ENCODE measurements at regions not wholly inside any gene's neighbourhood (a gene's known extent, or its start where the extent isn't known, plus 50 kb on each side); places are given as distances from the start of the nearest gene placed in this dataset.

DNA sequence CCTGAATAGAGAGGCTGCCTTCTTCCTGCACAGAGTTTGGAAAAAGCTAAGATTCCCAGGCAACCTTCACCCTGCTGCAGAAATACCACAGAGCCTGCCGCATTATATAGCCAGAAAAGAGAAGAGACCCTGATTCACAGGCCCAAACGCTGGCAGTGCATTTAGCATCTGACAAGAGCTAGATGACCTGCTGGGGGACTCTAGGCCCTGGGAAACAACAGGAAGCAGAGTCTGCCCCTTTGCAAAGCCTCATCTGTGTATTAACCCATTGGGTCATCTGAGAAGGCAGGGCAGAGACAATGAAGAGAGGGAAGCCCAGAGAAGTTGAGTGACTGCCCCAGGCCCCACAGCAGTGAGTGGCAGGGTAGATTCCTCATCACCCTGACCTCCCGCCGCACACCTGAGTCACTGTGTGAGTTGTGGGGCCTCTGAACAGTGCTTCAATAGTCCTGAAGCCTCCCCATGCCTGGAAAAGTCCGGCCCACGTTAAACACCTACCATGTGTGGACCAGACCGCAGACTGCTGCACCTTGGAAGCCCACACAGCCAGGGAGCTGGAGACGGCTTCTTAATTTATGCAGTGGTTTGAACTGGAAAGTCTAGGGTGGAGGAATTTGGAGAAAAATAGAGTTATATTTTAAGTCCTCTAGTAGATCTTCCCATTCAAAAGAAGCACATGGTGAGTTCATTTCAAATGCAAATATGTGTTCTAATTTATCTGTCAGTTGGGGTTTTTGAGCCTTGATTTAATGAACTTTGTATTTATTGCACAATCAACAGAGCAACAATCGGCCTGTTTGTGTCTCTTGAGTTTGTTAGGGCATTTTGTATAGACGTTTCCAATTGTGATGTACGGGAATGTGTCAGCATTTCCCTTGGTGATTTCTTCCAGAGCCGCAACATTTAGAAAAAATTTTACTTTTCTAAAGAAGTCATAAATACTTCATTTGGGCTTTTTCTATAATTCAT, 80.4 kb upstream of the GPR26 start:
- H3K4me3 ChIP-seq (ENCODE audit: low read depth, low read length), result no peak overlapping the region
- in situ Hi-C loops (cut with HindIII; ENCODE audit: low pct_ligation_motif_present, low sequenced_read_pairs), result no loop called here
- peaks cover 2% of the 10 kb centered on the region for H3K27me3 ChIP-seq (replicated peaks)
- no peak overlapping the region for H3K27ac ChIP-seq
- DNase-seq, result no peak
- TF ChIP-seq, protein P1, sequence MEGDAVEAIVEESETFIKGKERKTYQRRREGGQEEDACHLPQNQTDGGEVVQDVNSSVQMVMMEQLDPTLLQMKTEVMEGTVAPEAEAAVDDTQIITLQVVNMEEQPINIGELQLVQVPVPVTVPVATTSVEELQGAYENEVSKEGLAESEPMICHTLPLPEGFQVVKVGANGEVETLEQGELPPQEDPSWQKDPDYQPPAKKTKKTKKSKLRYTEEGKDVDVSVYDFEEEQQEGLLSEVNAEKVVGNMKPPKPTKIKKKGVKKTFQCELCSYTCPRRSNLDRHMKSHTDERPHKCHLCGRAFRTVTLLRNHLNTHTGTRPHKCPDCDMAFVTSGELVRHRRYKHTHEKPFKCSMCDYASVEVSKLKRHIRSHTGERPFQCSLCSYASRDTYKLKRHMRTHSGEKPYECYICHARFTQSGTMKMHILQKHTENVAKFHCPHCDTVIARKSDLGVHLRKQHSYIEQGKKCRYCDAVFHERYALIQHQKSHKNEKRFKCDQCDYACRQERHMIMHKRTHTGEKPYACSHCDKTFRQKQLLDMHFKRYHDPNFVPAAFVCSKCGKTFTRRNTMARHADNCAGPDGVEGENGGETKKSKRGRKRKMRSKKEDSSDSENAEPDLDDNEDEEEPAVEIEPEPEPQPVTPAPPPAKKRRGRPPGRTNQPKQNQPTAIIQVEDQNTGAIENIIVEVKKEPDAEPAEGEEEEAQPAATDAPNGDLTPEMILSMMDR (IDR thresholded peaks at IDR 0.05; ENCODE audit: low read depth, low read length, missing control alignments), result no peak
- no peaks in the 10 kb centered on the region for H3K36me3 ChIP-seq (replicated peaks)

DNA sequence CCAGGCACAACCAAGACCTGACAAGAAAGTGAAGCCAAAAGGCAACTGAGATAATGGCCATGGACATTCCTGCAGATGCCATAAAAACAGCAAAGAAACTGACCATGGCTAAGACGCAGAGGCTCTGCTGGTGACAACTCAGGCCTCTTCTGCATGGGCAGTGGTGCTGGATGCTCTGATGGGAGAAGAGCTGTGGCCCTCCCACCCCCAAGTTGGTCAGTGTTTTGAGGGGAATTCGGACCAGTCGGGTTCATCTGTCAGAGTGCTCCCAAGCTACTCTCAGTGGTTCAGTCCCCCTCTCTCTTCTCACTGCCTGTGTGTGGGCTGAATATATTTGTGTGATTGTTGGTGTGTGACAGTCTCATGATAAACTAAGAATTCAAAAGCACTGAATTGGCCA, 79.0 kb upstream of the GPR26 start:
- no peak overlapping the region for H3K27ac ChIP-seq
- in situ Hi-C loops (cut with HindIII; ENCODE audit: low pct_ligation_motif_present, low sequenced_read_pairs), result no loop called here
- H3K27me3 ChIP-seq (replicated peaks), result peaks cover 2% of the 10 kb centered on the region
- TF ChIP-seq, protein P1 (IDR thresholded peaks at IDR 0.05; ENCODE audit: low read depth, low read length, missing control alignments), result no peak
- no peak overlapping the region for H3K4me3 ChIP-seq (ENCODE audit: low read depth, low read length)
- no peak for DNase-seq
- no peaks in the 10 kb centered on the region for H3K36me3 ChIP-seq (replicated peaks)

DNA sequence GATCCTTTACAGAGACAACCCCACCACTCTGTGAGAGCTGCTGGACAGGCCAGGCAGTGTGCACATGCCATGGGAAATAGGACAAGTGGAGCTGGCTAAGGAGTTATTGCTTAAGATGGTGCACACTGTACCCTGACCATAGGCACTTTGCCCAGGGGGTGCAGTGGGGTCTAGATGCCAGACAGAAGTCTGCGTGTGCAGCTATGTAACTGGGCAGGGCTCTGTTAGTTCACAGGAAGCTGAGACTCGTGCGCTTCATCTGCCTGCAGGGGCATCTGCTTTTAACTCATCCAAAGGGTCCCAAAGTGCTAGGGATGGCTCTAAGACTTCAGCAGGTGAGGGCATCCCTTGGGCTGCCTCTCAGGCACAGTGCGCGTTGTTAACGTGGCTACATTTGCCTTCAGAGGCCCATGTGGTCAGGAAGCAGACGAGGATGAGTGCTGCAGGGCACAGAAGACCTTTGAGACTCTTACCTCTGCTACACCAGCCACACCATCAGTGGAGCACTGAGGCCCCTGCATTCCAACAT, 77.7 kb upstream of the GPR26 start:
- TF ChIP-seq, protein P1 (IDR thresholded peaks at IDR 0.05; ENCODE audit: low read depth, low read length, missing control alignments), result no peak
- in situ Hi-C loops (cut with HindIII; ENCODE audit: low pct_ligation_motif_present, low sequenced_read_pairs), result no loop called here
- DNase-seq, result no peak
- Histone ChIP-seq H3K4me3 (ENCODE audit: low read depth, low read length) (no peak overlapping the region), H3K27ac (no peak overlapping the region), H3K27me3 (replicated peaks) (no peaks in the 10 kb centered on the region), H3K36me3 (replicated peaks) (no peaks in the 10 kb centered on the region)

DNA sequence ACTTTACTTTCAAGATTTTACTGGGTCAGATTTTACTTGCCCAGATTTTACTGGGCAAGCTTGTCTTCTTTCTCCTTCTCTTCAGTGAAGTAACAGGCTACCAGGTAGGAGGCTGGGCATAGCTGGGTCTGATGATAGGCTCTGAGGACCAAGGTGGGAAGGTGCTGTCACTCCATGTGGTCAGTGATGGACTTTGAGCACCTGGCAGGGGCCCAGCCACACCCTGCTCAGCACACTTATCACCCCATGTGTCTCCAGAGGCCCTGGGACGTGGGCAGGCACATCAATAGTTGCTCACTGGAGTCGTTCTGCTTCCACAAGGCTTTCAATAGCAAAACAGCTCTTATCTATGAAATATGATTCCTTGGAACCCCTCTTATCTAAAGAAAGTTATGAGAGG, 70.5 kb upstream of the GPR26 start:
- in situ Hi-C loops (cut with HindIII; ENCODE audit: low pct_ligation_motif_present, low sequenced_read_pairs), result no loop called here
- no peak for DNase-seq
- Histone ChIP-seq H3K27me3 (replicated peaks) (no peaks in the 10 kb centered on the region), H3K27ac (no peak overlapping the region), H3K4me3 (ENCODE audit: low read depth, low read length) (no peak overlapping the region), H3K36me3 (replicated peaks) (no peaks in the 10 kb centered on the region)
- TF ChIP-seq, protein P1 (IDR thresholded peaks at IDR 0.05; ENCODE audit: low read depth, low read length, missing control alignments), result no peak

- H3K36me3 ChIP-seq (replicated peaks), result no peaks in the 10 kb centered on the region
- DNase-seq, result no peak
- TF ChIP-seq, protein P1 (IDR thresholded peaks at IDR 0.05; ENCODE audit: low read depth, low read length, missing control alignments), result no peak
- in situ Hi-C loops (cut with HindIII; ENCODE audit: low pct_ligation_motif_present, low sequenced_read_pairs), result no loop called here
- no peak overlapping the region for H3K4me3 ChIP-seq (ENCODE audit: low read depth, low read length)
- H3K27me3 ChIP-seq (replicated peaks), result no peaks in the 10 kb centered on the region
- no peak overlapping the region for H3K27ac ChIP-seq
Measured at GRCh38 chr10:123597676-123598075, 68.5 kb upstream of the GPR26 start.

All from brain microvascular endothelial cell (primary cell).